HG03039 (cell line): ENCODE measurements at regions not wholly inside any gene's neighbourhood (a gene's known extent, or its start where the extent isn't known, plus 50 kb on each side); places are given as distances from the start of the nearest gene placed in this dataset.

Source experiments
- ATAC-seq: cut with Tn5 transposase; IDR thresholded peaks from one replicate; pipeline ENCODE4 v1.9.1; 2021; ENCODE audit warnings: mild to moderate bottlenecking, moderate library complexity; ENCODE audit not compliant: unreplicated experiment

DNA sequence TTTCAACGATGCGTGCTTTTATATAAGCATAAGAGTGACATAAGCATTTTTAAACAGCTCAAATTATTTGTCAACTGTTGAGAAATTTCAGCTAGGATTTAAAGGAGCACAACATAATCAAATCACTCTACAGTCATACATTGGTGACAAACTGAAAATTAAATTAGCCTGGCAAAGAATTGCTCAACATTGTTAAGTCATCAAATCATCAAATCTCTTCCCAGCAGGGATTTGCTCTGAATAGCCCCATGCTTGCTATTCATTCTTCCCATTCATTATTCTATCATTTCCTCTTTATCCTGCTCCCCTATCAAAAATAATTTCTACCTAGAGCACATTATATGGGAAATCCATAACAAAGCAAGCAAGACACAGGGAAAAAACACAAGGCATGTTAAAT lies 198.7 kb upstream of the LUZP2 start:
- no peak for ATAC-seq

DNA sequence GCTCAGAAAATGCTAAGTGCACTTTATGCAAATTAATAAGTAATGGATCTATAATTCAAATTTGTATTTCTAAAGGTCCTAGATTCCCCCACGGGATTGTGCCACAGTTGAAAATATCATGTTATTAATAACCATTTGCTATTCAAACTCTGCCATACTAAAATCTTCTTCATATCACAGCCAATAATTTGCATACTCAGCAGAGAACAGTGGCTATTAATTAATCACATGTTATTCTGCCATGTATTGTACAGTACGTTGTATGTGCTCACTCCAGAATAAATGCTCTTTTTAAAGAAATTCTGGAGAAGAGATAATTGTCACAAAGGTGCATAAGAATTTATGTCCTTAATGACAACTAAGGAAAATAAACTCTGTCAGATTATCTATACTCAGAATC lies 184.9 kb upstream of the LUZP2 start:
- no peak for ATAC-seq

DNA sequence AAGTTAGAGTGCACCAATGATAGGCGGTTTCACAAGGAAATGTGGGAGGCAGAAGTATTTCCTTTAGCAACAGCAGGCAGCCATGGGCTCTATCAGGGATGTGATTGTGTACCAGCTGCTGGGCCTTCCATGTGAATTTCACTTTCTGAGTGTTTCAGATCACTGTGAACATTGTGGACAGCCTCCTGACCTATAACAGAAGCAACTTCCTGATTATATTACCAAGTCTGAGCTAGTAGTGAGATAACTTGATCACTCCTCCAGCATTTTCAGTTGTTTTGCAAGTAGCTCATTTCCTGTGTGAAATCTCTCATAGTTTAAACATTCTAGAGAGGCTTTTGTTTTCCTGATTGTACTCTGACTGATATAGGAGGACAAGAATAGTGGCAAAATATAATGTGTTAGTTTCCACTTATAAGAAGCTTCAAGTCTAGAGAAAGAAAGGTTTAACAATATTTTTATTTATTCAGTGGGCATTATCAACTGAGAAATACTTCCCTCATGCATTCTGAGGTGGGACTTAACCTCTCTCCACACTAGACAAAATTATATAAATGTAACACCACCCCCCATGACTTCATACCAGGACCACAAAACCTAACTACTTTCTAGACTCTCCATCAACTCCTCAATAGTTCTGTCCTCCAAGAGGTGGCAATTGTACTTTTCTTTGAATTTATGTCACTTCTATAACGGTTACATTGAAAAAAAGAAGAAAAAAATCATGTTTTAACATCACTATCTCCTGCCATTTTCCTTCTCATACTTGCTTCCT lies 184.2 kb upstream of the LUZP2 start:
- ATAC-seq, result no peak

DNA sequence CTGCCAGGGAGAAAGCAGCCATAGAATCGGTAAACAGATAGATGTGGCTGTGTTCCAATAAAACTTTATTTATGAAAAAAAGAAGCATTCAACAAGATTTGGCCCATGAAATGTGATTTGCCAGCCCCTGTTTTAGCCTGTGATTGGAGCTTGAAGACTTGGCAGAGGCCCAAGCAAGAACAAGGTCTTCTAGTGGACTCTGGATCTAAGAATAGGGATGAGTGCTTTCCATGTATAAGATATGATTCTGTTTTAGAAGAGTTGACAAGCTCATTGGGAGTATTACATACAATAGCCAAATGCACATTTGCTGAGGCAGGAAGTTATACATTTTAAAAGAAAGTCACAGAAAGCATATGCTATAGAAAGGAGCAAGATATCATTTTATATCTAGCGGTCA lies 175.6 kb upstream of the LUZP2 start:
- no peak for ATAC-seq

DNA sequence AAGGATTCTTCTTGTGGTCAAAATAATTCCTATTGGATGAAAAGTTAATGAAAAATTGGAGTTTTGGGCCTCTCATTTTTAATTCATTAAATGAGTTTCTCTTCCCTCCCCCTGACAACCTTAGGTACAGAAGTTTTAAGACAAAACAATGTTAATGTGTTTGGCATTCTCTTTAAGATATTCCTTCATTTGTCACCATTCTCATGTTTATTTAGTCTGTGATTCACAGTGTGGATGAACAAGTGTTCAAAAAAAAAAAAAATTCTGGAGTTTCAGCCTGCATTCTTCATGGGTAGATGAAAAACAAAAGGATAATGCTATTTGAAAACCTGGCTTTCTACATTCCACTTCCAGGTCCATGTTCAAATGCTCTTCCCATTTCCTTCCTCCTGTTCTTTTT lies 172.6 kb upstream of the LUZP2 start:
- no peak for ATAC-seq

DNA sequence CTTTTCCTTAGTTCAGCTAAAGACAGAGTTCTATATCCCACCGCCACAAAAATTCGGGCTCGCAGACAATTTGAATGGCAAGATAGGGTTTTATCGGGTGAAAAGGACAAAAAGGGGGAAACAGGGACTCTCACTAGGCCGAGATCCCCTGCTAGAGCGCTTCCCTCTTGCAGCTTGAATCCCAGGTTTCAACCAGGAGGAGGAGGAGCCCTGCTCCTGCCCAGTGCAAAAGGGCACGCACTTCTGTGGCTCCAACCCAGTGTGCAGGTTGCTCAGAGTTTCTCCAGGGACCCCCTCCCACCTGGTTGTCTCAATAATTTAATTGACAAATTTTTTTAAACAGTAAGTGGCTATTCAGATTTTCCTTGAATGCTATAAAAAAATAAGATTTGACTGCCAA lies 152.6 kb upstream of the LUZP2 start:
- ATAC-seq, result no peak

DNA sequence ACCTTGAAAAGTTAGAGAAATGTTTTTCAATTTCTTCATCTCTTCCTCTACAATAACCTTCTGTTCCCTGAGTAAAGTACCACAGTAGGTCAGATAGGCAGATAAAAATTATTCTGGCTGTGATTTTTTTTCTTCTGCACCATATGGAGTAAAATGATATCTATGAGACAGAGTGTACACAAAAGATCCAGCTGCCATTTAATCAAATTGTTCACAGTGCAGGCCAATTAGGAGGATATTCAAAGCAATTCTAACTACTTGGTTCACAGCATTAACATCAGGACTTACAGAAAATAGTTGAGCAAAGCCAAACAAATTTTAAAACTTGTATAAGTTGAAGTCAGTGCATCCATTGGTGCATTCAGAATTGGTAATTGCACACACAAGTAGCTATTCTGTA lies 147.9 kb upstream of the LUZP2 start:
- ATAC-seq, result no peak

DNA sequence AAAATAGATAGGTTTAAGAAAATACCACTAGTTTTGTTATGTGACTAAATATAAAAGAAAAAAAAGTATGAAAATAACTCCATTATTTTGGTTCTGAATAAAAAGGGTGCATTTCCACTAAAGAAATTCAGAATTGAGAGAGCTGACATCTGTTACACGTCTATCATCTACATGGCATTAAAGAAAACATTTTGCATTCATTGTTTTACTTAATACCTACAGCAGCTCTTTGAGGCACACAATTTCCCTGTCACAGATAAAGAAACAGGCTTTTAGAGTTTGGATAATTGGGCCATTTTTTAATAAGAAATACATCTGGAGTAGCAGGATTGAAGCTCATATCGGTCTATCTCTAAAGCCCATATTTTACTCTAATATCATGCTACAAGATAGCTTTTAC lies 145.7 kb upstream of the LUZP2 start:
- no peak for ATAC-seq

DNA sequence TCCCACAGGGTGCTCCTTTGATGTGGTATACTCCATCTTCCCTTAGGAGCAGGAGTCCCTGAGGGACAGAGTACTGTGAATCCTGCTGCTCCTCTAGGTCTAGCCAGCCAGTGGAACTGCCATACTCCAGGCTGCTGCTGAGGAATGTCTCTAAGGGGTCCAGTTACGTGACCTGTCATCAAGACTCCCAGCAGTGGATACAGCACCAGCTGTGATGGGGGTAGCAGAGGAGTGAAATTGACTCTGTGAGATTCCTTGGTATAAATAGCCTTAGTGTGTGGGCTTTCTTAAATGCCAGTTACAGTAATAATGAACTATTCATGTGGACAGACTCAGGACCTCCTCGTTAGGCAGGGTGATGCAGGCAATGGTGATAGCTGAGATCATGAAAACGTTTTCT lies 140.4 kb upstream of the LUZP2 start:
- no peak for ATAC-seq

DNA sequence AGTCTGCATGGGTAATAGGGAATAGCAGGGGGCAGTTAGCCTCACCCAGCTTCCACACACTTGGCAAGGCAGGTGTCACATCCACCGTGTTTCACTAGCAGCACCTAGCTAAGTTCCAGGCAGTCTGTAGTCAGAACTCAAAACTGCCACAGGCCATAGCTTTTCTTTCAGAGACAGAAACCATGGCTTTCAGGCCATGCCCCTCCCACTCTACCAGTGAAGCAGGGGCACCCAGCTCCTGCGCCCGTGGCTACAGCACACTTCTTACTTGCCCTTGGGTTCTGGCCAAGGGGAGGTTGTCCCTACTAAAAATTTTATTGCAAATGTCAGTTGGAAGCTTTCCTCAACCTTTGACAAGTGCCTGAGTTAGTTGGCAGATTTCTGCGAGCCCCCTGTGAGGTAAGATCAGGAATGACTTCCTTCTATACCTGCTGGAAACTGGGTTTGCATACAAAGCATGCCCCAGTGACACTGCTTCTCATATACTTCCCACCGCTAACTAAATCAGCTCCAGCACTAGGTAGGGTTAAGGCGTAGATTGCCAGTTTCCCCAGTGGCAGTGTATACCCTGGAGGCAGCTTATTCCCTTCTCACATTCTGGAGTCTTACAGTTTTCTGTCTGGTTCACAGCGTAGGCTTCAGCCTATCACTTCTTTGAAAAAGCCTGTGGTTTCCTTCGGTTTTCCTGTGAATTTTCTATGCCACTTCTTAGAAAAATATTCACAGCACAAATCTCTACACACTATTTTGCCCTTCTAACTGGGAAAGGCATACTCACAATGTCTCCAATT lies 139.0 kb upstream of the LUZP2 start:
- no peak for ATAC-seq

DNA sequence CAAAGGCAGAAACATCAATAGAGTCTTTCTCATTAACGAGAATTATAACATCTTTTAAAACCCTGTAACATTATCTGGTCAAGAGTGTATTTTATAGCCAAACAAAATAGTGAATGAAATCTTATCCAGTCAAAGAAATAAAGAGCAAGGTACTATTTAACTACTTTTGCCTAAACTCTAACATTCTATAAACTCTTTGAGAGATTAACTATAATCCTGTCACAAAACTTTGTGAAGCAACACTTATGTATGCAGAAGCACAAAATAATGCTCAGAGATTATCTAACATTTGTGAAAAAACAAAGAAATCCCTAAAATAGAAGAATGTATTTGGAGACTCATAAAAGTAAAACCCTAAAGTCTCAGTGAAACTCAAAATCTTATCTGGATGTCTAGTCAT lies 124.4 kb upstream of the LUZP2 start:
- no peak for ATAC-seq

DNA sequence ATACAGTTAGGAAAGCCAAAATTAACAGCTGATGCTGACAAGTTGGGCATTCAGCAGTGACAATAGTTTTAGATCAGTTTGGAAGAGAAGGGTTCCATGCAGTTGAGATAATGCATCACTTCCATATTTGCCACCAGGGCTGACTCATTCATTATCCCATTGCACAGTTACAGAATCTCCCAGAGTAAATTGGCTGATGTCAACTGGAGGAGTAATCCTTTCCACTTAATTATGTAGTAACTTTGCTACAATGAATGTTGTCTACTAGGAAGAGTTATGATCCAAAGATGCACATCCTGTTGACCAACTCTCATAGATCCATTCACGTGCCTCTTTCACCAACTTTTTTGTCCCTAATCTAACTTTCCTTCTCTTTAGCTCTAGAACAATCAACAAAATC lies 123.3 kb upstream of the LUZP2 start:
- ATAC-seq, result no peak

DNA sequence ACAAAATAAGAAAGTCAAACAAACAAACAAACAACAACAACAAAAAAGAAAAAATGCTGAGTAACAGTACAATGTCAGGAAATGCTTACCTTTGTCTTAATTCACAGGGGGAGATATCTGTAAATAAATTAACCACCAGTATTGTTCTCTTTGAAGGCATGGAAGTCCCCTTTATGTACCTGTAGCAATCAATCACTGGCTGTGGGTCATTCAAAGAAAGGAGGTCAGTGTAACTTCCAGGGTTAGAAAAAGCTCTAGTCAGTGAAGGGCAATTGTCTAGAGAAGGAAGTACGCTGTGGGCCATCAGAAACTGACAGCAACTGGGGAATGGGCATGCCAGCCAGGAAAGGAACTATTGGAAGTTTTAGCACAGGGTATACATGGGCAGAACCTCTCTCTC lies 121.5 kb upstream of the LUZP2 start:
- ATAC-seq, result no peak

DNA sequence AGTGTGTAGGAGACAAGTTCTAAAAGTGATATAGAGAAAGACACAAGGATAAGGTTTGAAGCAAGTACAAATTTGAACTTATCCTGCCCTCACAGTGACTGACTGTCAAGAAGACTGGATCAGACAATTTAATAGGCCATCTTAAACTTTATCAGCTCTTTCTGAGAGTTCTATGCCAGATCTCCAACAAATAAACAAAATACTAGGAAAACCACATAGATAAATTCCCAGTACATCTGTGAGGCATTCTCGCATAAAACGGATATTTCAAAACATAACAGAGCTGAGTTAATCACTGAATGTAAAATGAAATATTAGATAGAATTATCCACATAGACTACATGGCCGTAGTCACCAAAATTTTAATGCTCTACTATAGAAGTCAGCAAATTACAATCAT lies 120.9 kb upstream of the LUZP2 start:
- ATAC-seq, result no peak

DNA sequence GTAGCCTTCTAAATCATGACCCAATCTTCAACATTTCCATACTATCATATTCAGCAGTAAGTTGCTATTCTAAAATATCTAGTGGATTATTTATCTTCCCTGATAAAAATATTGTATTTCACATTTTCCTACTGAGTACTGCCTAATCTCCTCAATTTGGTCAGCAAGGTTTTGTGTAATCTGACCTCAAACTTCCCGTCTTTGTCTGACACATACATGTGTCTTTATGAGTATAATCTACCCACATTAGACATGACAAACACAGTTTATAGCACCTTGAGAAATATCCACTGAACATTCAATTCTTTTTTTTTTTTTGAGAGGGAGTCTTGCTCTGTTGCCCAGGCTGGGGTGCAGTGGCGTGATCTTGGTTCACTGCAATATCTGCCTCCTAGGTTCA lies 113.7 kb upstream of the LUZP2 start:
- ATAC-seq, result no peak

DNA sequence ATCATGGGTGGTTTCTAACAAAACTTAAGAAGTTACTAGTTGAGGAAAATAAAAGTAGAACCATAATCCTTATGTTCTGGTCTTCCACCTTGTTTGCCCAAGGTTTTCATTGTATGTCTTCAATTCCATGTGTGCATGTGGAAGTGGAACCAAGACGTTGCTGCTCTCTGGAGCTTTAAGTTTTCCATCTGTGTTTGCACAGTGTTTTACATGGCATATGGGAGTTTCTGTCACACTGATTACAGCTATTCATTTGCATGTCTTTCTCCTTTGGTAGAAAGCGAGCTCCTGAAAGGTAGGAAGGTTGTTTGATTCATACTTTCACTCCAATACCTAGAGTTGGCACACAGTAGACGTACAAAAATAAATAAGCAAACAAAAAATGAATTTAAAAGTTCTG lies 112.6 kb upstream of the LUZP2 start:
- no peak for ATAC-seq

DNA sequence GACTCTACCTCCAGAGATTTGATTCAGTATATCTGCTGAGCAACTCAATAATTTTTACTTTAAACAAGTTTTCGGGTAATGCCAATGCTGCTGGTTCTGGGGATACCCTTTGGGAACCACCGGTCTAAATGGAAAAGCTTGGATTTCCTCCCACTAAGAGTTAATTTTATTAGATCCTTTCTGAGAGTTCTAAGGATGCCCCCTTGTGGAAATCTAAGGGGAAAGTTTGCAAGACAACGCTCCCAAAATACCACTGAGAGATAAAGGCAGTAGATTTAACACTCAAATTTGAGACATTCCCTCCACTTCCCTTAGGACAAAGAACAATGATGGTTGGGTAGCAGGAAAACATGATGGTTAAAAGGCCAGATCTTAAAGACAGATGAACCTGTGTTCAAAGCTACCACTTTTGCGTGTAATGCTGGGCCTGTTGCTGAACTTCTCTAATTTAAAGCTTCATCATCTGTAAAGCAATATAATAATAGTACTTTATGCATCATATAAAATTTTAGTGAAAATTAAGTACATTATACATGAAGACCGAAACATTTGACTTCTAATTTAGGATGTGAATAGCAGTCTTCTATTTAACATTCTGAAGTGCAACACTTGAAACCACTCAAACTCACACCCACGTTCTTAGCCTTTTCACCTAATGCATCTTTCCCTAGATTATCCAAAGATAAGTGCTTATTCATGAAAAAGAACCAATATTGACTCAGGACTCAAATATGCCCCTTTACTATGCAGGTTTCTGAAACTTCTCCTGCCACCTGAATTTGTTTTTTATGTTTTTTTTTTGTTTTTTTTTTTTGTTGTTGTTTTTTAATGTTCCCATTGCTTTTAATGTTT lies 110.1 kb upstream of the LUZP2 start:
- no peak for ATAC-seq

DNA sequence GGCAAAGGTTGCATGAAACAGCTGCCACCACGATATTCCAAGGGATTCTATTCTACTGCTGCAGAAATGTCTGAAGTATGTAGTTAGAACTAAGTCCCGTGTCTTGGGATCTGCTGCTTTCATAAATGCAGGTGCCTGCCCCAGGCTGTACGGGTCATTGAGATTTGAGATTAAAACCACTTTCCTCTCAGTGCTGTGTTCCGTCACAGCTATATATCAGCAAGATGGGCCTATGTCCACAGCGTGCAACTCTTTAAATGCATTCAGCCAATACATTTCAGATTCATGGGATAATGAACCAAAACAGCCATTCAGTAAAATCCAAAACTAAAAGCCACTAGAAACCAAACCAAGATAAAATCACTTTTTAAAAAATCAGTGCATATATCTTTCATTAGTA lies 107.3 kb upstream of the LUZP2 start:
- ATAC-seq, result no peak

DNA sequence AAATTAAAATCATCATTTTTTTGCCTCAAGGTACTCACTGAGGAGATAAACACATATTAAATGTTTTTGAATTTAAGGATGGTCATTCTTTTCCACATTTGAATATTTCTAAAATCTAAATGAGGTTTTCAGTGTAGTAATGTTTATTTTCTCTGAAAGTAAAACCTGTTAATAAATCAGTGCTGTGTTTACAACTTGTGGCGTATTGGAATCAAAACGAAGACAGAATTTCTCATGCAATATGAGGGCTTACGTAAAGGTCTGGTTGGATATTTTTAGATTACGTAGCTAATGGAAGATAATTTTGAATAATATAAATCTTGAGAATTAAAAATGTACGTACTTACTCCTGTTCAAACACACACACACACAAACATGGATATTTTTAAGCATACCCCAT lies 106.8 kb upstream of the LUZP2 start:
- no peak for ATAC-seq

DNA sequence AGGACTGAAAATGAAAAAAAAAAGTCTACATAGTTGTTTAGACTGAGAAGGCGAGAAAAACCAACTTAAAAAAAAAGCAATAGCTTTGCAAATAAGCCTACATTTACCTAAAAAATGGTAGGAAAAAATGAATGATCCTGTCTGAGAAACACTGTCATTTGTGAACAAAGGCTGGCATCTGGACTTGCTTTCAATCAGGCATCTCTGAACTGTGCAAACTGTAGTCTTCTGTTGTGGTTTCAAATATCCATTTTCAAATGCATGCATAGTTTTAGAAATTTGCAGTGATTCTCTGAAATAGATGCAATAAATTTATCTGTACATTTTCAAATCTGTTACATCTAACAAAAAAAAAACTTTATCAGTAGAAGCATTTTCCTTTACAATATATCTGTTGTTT lies 106.1 kb upstream of the LUZP2 start:
- no peak for ATAC-seq

DNA sequence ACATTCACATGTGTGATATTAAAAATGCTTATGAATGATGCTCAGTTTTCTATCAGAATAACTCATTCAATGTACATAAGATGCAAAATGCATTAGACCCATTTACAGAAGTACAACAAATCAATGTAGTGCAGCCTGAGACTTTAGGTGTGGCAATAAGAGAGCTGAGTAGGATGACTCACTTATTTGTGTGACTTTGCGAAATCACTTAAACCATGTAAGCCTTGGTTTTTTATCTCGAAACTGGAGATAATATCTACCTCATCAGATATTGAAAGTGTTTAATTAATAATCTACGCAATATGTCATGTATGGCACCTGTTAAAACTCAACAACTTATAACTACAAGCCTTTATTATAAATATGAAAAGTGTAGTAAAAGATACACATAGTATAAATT lies 105.7 kb upstream of the LUZP2 start:
- ATAC-seq, result no peak
